K562 (cell line): ENCODE measurements at regions not wholly inside any gene's neighbourhood (a gene's known extent, or its start where the extent isn't known, plus 50 kb on each side); places are given as distances from the start of the nearest gene placed in this dataset.

ENCODE experiments used
- ATAC-seq: fragments of 200-7000 bp; cut with Tn5 transposase; 3 replicates; pipeline ENCODE4 v1.9.1; 2020; ENCODE audit warnings: moderate library complexity
- BruUV-seq: library from RNA; stranded (reverse); fragments of 400-500 nt; replicated peaks from 2 replicates; lab custom pipeline; 2021; lab: Mats Ljungman, UMichigan
- CTCF ChIA-PET: fragments of 300-600 bp; formaldehyde crosslinking; extraction: SDS; loops from one replicate; lab custom pipeline; 2021; ENCODE audit warnings: low intra/inter-chr PET ratio; lab: Yijun Ruan, JAX
- POLR2A ChIA-PET: fragments of 300-600, 350-650 bp; sonication (Branson Sonifier 250); formaldehyde crosslinking; extraction: SDS; loops from one replicate; lab custom pipeline; 2021; ENCODE audit warnings: antibody characterized with exemption, inconsistent platforms; lab: Yijun Ruan, JAX
- DNase-seq, 4 experiments: peaks; one replicate each; pipeline versions ENCODE4 v3.0.0 to v3.0.0-alpha.2; 2011 to 2018; ENCODE audit warnings: low spot score in 3 of 4, mixed read lengths in 3 of 4; ENCODE audit errors: extremely low read depth in 1 of 4
- FAIRE-seq: peaks from 2 replicates; lab custom pipeline; 2011; peaks lifted over from hg19 to GRCh38; lab: Jason Lieb, UNC
- H2AFZ ChIP-seq: 2 replicates; pipeline ENCODE4 v1.6.0; 2011; ENCODE audit warnings: low read depth, low read length, control low read depth, inconsistent platforms
- H3K27ac ChIP-seq: fragments of 200-600 bp; 3 replicates; pipeline ENCODE4 v1.8.0; 2011; ENCODE audit warnings: low read depth, mild to moderate bottlenecking, control low read depth, inconsistent platforms, low read length, moderate library complexity, mixed read lengths; ENCODE audit errors: extremely low read depth
- H3K27me3 ChIP-seq, 2 experiments: fragments of 300-600 bp in 1 of 2; 2 replicates in 1 of 2; 3 replicates in 1 of 2; pipeline versions ENCODE4 v1.6.0 to v1.8.0; 2011; ENCODE audit warnings: inconsistent platforms in 2 of 2, low read length in 2 of 2, mild to moderate bottlenecking in 1 of 2, mixed read lengths in 1 of 2, moderate library complexity in 1 of 2; ENCODE audit not compliant: control insufficient read depth in 2 of 2, insufficient read depth in 2 of 2
- H3K36me3 ChIP-seq: fragments of 300-600 bp; 3 replicates; pipeline ENCODE4 v1.8.0; 2011; ENCODE audit warnings: mild to moderate bottlenecking, low read length, inconsistent platforms; ENCODE audit not compliant: control insufficient read depth, insufficient read depth
- H3K4me1 ChIP-seq, 2 experiments: fragments of 200-600 bp in 1 of 2; replicated peaks in 1 of 2; 2 replicates in 1 of 2; 3 replicates in 1 of 2; pipeline versions ENCODE4 v1.5.1 to v1.8.0; 2011; ENCODE audit warnings: inconsistent platforms in 2 of 2, low read length in 2 of 2, mild to moderate bottlenecking in 1 of 2, mixed read lengths in 1 of 2, moderate library complexity in 1 of 2; ENCODE audit not compliant: control insufficient read depth in 2 of 2, insufficient read depth in 2 of 2
- H3K4me2 ChIP-seq: 2 replicates; pipeline ENCODE4 v1.6.1; 2011; ENCODE audit warnings: low read length, control low read depth, inconsistent platforms, mixed read lengths; ENCODE audit not compliant: insufficient read depth
- H3K4me3 ChIP-seq: fragments of 200-600 bp; sonication (generic), shearing (Covaris generic); 2 replicates; pipeline ENCODE4 v1.5.1; 2016; ENCODE audit warnings: control low read depth, inconsistent platforms
- H3K79me2 ChIP-seq: fragments of 200-600 bp; 3 replicates; pipeline ENCODE4 v1.8.0; 2011; ENCODE audit warnings: low read length, inconsistent platforms; ENCODE audit not compliant: control insufficient read depth, insufficient read depth
- H3K9ac ChIP-seq, 2 experiments: 2 replicates each; pipeline versions ENCODE4 v1.6.0 to v1.6.1; 2011; ENCODE audit warnings: low read depth in 2 of 2, low read length in 2 of 2, control low read depth in 1 of 2, inconsistent platforms in 1 of 2, mild to moderate bottlenecking in 1 of 2, mixed read lengths in 1 of 2; ENCODE audit not compliant: insufficient read depth in 1 of 2
- H3K9me1 ChIP-seq: one replicate; pipeline ENCODE4 v1.6.0; 2011; ENCODE audit warnings: inconsistent platforms, mild to moderate bottlenecking, low read length, moderate library complexity; ENCODE audit not compliant: control insufficient read depth, insufficient read depth
- H3K9me3 ChIP-seq: replicated peaks from 2 replicates; pipeline ENCODE4 v1.5.1; 2011; ENCODE audit warnings: low read depth, low read length, inconsistent platforms; ENCODE audit not compliant: control insufficient read depth, insufficient read depth
- H4K20me1 ChIP-seq: replicated peaks from 2 replicates; pipeline ENCODE4 v1.6.1; 2011; ENCODE audit warnings: low read length, inconsistent platforms, mixed read lengths; ENCODE audit not compliant: control insufficient read depth, insufficient read depth
- ASH1L ChIP-seq: fragments of 450-650 bp; IDR thresholded peaks from 2 replicates; pipeline ENCODE4 v1.6.1; 2018; ENCODE audit warnings: borderline replicate concordance, mild to moderate bottlenecking, low read depth; ENCODE audit not compliant: partially characterized antibody
- CBX1 ChIP-seq: sonication (generic); IDR thresholded peaks from 2 replicates; pipeline ENCODE4 v1.6.1; 2016; ENCODE audit warnings: antibody characterized with exemption, low read depth, mild to moderate bottlenecking
- FOXK2 ChIP-seq, 2 experiments: fragments of 450-650 bp; IDR thresholded peaks in 1 of 2; conservative IDR thresholded peaks in 1 of 2; 2 replicates each; pipeline ENCODE4 v1.6.1; 2016; ENCODE audit warnings: low read depth in 2 of 2, mild to moderate bottlenecking in 1 of 2
- GATAD2B ChIP-seq: fragments of 450-650 bp; IDR thresholded peaks from 2 replicates; pipeline ENCODE4 v1.6.1; 2017; ENCODE audit warnings: mild to moderate bottlenecking, borderline replicate concordance
- HDGF ChIP-seq: fragments of 450-650 bp; IDR thresholded peaks from 2 replicates; pipeline ENCODE4 v1.6.1; 2016
- HMGN3 ChIP-seq: IDR thresholded peaks from 2 replicates; pipeline ENCODE4 v1.6.1; 2011; ENCODE audit warnings: borderline replicate concordance, low read depth, mild to moderate bottlenecking, mixed read lengths, low read length; ENCODE audit not compliant: insufficient read length; ENCODE audit errors: extremely low read depth
- KDM5B ChIP-seq: fragments of 200-600 bp; sonication (generic); IDR thresholded peaks from 2 replicates; pipeline ENCODE4 v1.6.1; 2012; ENCODE audit warnings: low read depth, mild to moderate bottlenecking, moderate library complexity, low read length, control low read depth, inconsistent platforms; ENCODE audit not compliant: insufficient replicate concordance
- KHSRP ChIP-seq: fragments of 450-650 bp; IDR thresholded peaks from 2 replicates; pipeline ENCODE4 v1.6.1; 2017
- STAT5A ChIP-seq: IDR thresholded peaks from 2 replicates; pipeline ENCODE4 v1.6.1; 2012; ENCODE audit warnings: low read length, inconsistent platforms, borderline replicate concordance
- USF2 ChIP-seq: sonication (generic); formaldehyde crosslinking; IDR thresholded peaks from 2 replicates; pipeline ENCODE4 v1.5.0; 2020; ENCODE audit warnings: missing genetic modification reagents
- YY1 ChIP-seq, 3 experiments: IDR thresholded peaks; 2 replicates each; pipeline ENCODE4 v1.6.1; 2011; ENCODE audit warnings: low read length in 2 of 3, mild to moderate bottlenecking in 2 of 3, moderate library complexity in 2 of 3, borderline replicate concordance in 1 of 3, control low read depth in 1 of 3, low read depth in 1 of 3; ENCODE audit not compliant: insufficient read depth in 3 of 3, insufficient replicate concordance in 2 of 3, control insufficient read depth in 1 of 3, insufficient read length in 1 of 3; ENCODE audit errors: extremely low read depth in 1 of 3
- ZNF134 ChIP-seq: fragments of 250-450 bp; sonication (Bioruptor Pico); conservative IDR thresholded peaks from 2 replicates; pipeline ENCODE4 v1.4.0; 2020
- ZNF239 ChIP-seq: fragments of 250-450 bp; sonication (Bioruptor Pico); IDR thresholded peaks from 2 replicates; pipeline ENCODE4 v1.4.0; 2020; ENCODE audit warnings: mild to moderate bottlenecking
- ZNF583 ChIP-seq: fragments of 250-450 bp; sonication (Bioruptor Pico); IDR thresholded peaks from 2 replicates; pipeline ENCODE4 v1.4.0; 2020
- ZNF77 ChIP-seq: fragments of 250-450 bp; sonication (Bioruptor Pico); IDR thresholded peaks from 2 replicates; pipeline ENCODE4 v1.5.0; 2020
- WGBS: fragments of 100-300 bp; shearing (Covaris generic); methylation state at CpG from one replicate; pipeline ENCODE4 v1.1.6; 2016; ENCODE audit warnings: low coverage, mixed read lengths; ENCODE audit not compliant: insufficient coverage; ENCODE audit errors: missing lambda C conversion rate; 5-methylcytosine and 5-hydroxymethylcytosine counted together
- in situ Hi-C: fragments of 300-500 bp; cut with MboI; formaldehyde crosslinking; loops from 4 replicates; pipeline ENCODE4 v1.15.0; 2018; ENCODE audit warnings: inconsistent platforms, mixed read lengths
- intact Hi-C: fragments of 100-400 bp; cut with micrococcal nuclease; formaldehyde crosslinking; loops from 2 replicates; pipeline ENCODE4 v1.14.2; 2022
- TF ChIP-seq, protein P1 (sequence below): sonication (generic); formaldehyde crosslinking; IDR thresholded peaks from 2 replicates; pipeline ENCODE4 v1.8.0; 2022; ENCODE audit warnings: mild to moderate bottlenecking, missing genetic modification reagents, borderline replicate concordance

GRCh38 chr6:81216668-81217067, 535.8 kb downstream of the TENT5A start:
- no peak for ATAC-seq
- in situ Hi-C loops (no loop called here), intact Hi-C loops (no loop called here)
- H4K20me1 ChIP-seq = no peaks in the 10 kb centered on the region
- H3K27me3 ChIP-seq = no peaks in the 10 kb centered on the region
- H3K79me2 ChIP-seq = no peaks in the 10 kb centered on the region
- H3K9ac ChIP-seq = no peak overlapping the region
- no TSS peak for BruUV-seq
- CTCF ChIA-PET = no interaction called here
- H3K36me3 ChIP-seq = no peaks in the 10 kb centered on the region
- H3K27ac ChIP-seq = no peak overlapping the region
- H3K9me3 ChIP-seq = no peaks in the 10 kb centered on the region; the same call in none of the 2 replicates
- no peak overlapping the region for H2AFZ ChIP-seq
- 0% methylated on average over 3 of the region's 3 CpGs for WGBS
- H3K4me1 ChIP-seq = no peaks in the 10 kb centered on the region
- DNase-seq = no peak
- POLR2A ChIA-PET = no interaction called here
- H3K4me2 ChIP-seq = no peak overlapping the region
- TF ChIP-seq KHSRP (no peak), YY1 (IDR thresholded peaks at IDR 0.05; ENCODE audit: borderline replicate concordance in 1 of 3, control insufficient read depth in 1 of 3, extremely low read depth in 1 of 3, insufficient read depth in 3 of 3, insufficient read length in 1 of 3, insufficient replicate concordance in 2 of 3, low read depth in 1 of 3, low read length in 2 of 3) (no peak), HDGF (no peak), STAT5A (no peak), GATAD2B (no peak), FOXK2 (conservative IDR thresholded peaks at IDR 0.05 in 1 of 2, IDR thresholded peaks at IDR 0.05 in 1 of 2; ENCODE audit: low read depth in 2 of 2) (no peak)
- H3K9me1 ChIP-seq = no peaks in the 10 kb centered on the region
- no peak overlapping the region for H3K4me3 ChIP-seq
- no peak for FAIRE-seq

GRCh38 chr6:81215092-81215432, 537.4 kb downstream of the TENT5A start:
- intact Hi-C loops (no loop called here), in situ Hi-C loops (no loop called here)
- H3K4me1 ChIP-seq = no peaks in the 10 kb centered on the region
- BruUV-seq = no TSS peak
- ChIA-PET CTCF (no interaction called here), POLR2A (no interaction called here)
- no peak overlapping the region for H3K4me2 ChIP-seq
- H2AFZ ChIP-seq = no peak overlapping the region
- H3K27me3 ChIP-seq = no peaks in the 10 kb centered on the region
- no peaks in the 10 kb centered on the region; the same call in 1 of the 2 replicates for H3K9me3 ChIP-seq
- no peak overlapping the region for H3K27ac ChIP-seq
- H4K20me1 ChIP-seq = no peaks in the 10 kb centered on the region
- H3K36me3 ChIP-seq = no peaks in the 10 kb centered on the region
- no peak for DNase-seq
- no peak overlapping the region for H3K9ac ChIP-seq
- no peak for ATAC-seq
- H3K9me1 ChIP-seq = no peaks in the 10 kb centered on the region
- H3K79me2 ChIP-seq = no peaks in the 10 kb centered on the region
- H3K4me3 ChIP-seq = no peak overlapping the region
- 2% methylated on average over 7 of the region's 7 CpGs for WGBS
- FAIRE-seq = no peak
- TF ChIP-seq ASH1L (no peak), USF2 (no peak), ZNF77 (CRISPR knock-in tag) (no peak), ZNF583 (CRISPR knock-in tag) (no peak), ZNF134 (CRISPR knock-in tag) (no peak), CBX1 (no peak), ZNF239 (no peak), HMGN3 (no peak), KDM5B (no peak)
- TF ChIP-seq, protein P1, sequence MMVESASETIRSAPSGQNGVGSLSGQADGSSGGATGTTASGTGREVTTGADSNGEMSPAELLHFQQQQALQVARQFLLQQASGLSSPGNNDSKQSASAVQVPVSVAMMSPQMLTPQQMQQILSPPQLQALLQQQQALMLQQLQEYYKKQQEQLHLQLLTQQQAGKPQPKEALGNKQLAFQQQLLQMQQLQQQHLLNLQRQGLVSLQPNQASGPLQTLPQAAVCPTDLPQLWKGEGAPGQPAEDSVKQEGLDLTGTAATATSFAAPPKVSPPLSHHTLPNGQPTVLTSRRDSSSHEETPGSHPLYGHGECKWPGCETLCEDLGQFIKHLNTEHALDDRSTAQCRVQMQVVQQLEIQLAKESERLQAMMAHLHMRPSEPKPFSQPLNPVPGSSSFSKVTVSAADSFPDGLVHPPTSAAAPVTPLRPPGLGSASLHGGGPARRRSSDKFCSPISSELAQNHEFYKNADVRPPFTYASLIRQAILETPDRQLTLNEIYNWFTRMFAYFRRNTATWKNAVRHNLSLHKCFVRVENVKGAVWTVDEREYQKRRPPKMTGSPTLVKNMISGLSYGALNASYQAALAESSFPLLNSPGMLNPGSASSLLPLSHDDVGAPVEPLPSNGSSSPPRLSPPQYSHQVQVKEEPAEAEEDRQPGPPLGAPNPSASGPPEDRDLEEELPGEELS (CRISPR knock-in tag) = no peak
